ENCODE measurements at regions not wholly inside any gene's neighbourhood (a gene's known extent, or its start where the extent isn't known, plus 50 kb on each side); places are given as distances from the start of the nearest gene placed in this dataset.
"Not testable (repeated sequence)": the region's sequence is repeated elsewhere in the genome, so short reads cannot be mapped to it uniquely, and the experiment has no call there.

- DNase-seq (ENCODE audit: low read depth): no peak
Observed at GRCh38 chr1:228824366-228824765, 89.1 kb downstream of the RHOU start.

- DNase-seq (ENCODE audit: low read depth): no peak
Observed at GRCh38 chr1:228825041-228825440, 89.8 kb downstream of the RHOU start.

- peak; percentile 57 for DNase-seq (ENCODE audit: low read depth)
Observed at GRCh38 chr1:228825840-228826484, 90.7 kb downstream of the RHOU start.

- DNase-seq (ENCODE audit: low read depth): no peak
Observed at GRCh38 chr1:228827019-228827418, 91.7 kb downstream of the RHOU start.

- DNase-seq (ENCODE audit: low read depth): no peak
Observed at GRCh38 chr1:228828151-228828550, 92.9 kb downstream of the RHOU start.

- no peak for DNase-seq (ENCODE audit: low read depth)
Observed at GRCh38 chr1:228830185-228830953, 95.1 kb downstream of the RHOU start.

GRCh38 chr1:228830954-228831481 lies 95.7 kb downstream of the RHOU start:
- DNase-seq (ENCODE audit: low read depth): peak; percentile 94

- no peak for DNase-seq (ENCODE audit: low read depth)
Observed at GRCh38 chr1:228833911-228834688, 98.8 kb downstream of the RHOU start.

- no peak for DNase-seq (ENCODE audit: low read depth)
Observed at GRCh38 chr1:228835456-228835855, 100.2 kb downstream of the RHOU start.

- DNase-seq (ENCODE audit: low read depth): peak; percentile 22
Observed at GRCh38 chr1:228835911-228836310, 100.6 kb downstream of the RHOU start.

- DNase-seq (ENCODE audit: low read depth): no peak
Observed at GRCh38 chr1:228836427-228836826, 101.1 kb downstream of the RHOU start.

GRCh38 chr1:228837032-228837431 lies 101.8 kb downstream of the RHOU start:
- no peak for DNase-seq (ENCODE audit: low read depth)

GRCh38 chr1:228837817-228838716 lies 102.8 kb downstream of the RHOU start:
- DNase-seq (ENCODE audit: low read depth): peak; percentile 99

- peak; percentile 44 for DNase-seq (ENCODE audit: low read depth)
Observed at GRCh38 chr1:228838717-228839500, 103.6 kb downstream of the RHOU start.

- DNase-seq (ENCODE audit: low read depth): no peak
Observed at GRCh38 chr1:228839656-228840055, 104.4 kb downstream of the RHOU start.

GRCh38 chr1:228841632-228842031 lies 106.4 kb downstream of the RHOU start:
- DNase-seq (ENCODE audit: low read depth): no peak

- peak; percentile 91 for DNase-seq (ENCODE audit: low read depth)
Observed at GRCh38 chr1:228842094-228842775, 107.0 kb downstream of the RHOU start.

- no peak for DNase-seq (ENCODE audit: low read depth)
Observed at GRCh38 chr1:228845101-228845500, 109.8 kb downstream of the RHOU start.

GRCh38 chr1:228846952-228847351 lies 111.7 kb downstream of the RHOU start:
- DNase-seq (ENCODE audit: low read depth): no peak

- DNase-seq (ENCODE audit: low read depth): not testable (repeated sequence)
Observed at GRCh38 chr1:228847451-228847850, 112.2 kb downstream of the RHOU start.
